MM.1S (cell line): ENCODE measurements at regions not wholly inside any gene's neighbourhood (a gene's known extent, or its start where the extent isn't known, plus 50 kb on each side); places are given as distances from the start of the nearest gene placed in this dataset.

Experiments
- EZH2 ChIP-seq: fragments of 300-600 bp; sonication (generic); optimal IDR thresholded peaks from 2 replicates; pipeline ENCODE3; 2017; ENCODE audit warnings: low read depth, mild to moderate bottlenecking, antibody characterized with exemption, low read length, mixed read lengths
- TF ChIP-seq, protein P1 (sequence below): fragments of 300-600 bp; sonication (generic); IDR thresholded peaks from 2 replicates; pipeline ENCODE4 v1.5.1; 2016; ENCODE audit warnings: antibody characterized with exemption, low read length, mixed read lengths

DNA sequence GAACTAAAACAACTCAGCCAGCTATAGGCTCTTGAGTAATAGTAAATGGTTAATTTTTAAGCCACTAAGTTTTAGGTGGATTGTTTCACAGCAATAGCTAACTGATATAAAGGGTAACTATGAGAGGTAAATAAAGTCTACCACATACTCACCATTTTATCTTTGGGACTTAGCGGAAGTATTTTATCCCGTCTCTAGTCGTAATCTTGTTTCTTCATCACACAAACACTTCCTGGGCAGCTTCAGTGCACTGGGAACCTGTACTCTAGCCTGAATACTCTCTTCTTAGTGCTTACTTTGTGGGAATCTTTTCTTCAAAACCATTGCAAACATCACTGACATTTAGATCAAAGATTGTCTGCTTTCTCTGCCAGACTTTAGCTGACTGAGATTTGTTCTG, 360.5 kb downstream of the EPHA4 start:
- TF ChIP-seq, protein P1, sequence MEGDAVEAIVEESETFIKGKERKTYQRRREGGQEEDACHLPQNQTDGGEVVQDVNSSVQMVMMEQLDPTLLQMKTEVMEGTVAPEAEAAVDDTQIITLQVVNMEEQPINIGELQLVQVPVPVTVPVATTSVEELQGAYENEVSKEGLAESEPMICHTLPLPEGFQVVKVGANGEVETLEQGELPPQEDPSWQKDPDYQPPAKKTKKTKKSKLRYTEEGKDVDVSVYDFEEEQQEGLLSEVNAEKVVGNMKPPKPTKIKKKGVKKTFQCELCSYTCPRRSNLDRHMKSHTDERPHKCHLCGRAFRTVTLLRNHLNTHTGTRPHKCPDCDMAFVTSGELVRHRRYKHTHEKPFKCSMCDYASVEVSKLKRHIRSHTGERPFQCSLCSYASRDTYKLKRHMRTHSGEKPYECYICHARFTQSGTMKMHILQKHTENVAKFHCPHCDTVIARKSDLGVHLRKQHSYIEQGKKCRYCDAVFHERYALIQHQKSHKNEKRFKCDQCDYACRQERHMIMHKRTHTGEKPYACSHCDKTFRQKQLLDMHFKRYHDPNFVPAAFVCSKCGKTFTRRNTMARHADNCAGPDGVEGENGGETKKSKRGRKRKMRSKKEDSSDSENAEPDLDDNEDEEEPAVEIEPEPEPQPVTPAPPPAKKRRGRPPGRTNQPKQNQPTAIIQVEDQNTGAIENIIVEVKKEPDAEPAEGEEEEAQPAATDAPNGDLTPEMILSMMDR, result no peak
- TF ChIP-seq EZH2, result no peak
